OCI-LY7 (cell line): ENCODE measurements at regions not wholly inside any gene's neighbourhood (a gene's known extent, or its start where the extent isn't known, plus 50 kb on each side); places are given as distances from the start of the nearest gene placed in this dataset.

Experiments
- EZH2phosphoT487 ChIP-seq: fragments of 200-600 bp; sonication (generic); IDR thresholded peaks from 2 replicates; pipeline ENCODE4 v1.6.1; 2018; ENCODE audit warnings: low read depth, borderline replicate concordance, mild to moderate bottlenecking, mixed run types, antibody characterized with exemption, low read length, moderate library complexity, mixed read lengths
- TF ChIP-seq, protein P1 (sequence below): fragments of 200-600 bp; sonication (generic); conservative IDR thresholded peaks from 2 replicates; pipeline ENCODE4 v1.5.1; 2014; ENCODE audit warnings: mild to moderate bottlenecking, antibody characterized with exemption, low read length, moderate library complexity, mixed read lengths

DNA sequence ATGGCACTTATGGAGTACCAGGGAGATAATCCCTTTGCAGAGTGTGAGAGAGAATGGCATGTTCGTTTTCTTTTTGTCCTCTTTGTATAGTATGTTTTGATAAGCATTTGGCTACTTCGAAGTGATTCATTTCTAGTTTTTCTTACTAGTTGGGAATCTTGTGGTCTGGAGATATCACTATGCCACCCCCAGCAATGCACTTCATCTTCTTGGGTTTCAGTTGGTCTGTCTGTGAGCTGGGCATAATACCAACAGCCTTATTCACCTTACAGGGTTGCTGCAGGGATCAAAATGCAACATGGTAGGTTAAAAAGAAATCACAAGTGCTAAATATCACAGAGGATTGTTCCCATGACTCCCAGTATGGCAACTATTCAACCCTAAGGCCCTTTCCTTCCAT is 387.8 kb upstream of the CADM1 start:
- TF ChIP-seq, protein P1, sequence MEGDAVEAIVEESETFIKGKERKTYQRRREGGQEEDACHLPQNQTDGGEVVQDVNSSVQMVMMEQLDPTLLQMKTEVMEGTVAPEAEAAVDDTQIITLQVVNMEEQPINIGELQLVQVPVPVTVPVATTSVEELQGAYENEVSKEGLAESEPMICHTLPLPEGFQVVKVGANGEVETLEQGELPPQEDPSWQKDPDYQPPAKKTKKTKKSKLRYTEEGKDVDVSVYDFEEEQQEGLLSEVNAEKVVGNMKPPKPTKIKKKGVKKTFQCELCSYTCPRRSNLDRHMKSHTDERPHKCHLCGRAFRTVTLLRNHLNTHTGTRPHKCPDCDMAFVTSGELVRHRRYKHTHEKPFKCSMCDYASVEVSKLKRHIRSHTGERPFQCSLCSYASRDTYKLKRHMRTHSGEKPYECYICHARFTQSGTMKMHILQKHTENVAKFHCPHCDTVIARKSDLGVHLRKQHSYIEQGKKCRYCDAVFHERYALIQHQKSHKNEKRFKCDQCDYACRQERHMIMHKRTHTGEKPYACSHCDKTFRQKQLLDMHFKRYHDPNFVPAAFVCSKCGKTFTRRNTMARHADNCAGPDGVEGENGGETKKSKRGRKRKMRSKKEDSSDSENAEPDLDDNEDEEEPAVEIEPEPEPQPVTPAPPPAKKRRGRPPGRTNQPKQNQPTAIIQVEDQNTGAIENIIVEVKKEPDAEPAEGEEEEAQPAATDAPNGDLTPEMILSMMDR, result no peak
- no peak for TF ChIP-seq EZH2phosphoT487
